ENCODE measurements at regions not wholly inside any gene's neighbourhood (a gene's known extent, or its start where the extent isn't known, plus 50 kb on each side); places are given as distances from the start of the nearest gene placed in this dataset.

GRCh38 chr10:88106366-88106765 lies 242.9 kb downstream of the PTEN start:
- Histone ChIP-seq H3K27ac (peak overlapping the region in 2 of 4 donors; percentile 12 to 35), H3K36me3 (no peaks in the 10 kb centered on the region), H3K4me3 (no peak overlapping the region), H3K4me1 (peaks cover 0 to 5% (median 0%) of the 10 kb centered on the region in 4 donors), H3K27me3 (no peaks in the 10 kb centered on the region), H3K9me3 (no peaks in the 10 kb centered on the region)
- TF ChIP-seq POLR2A (IDR thresholded peaks at IDR 0.05): no peak
- no peak for TF ChIP-seq CTCF (IDR thresholded peaks at IDR 0.05)
- DNase-seq: no peak

- peak overlapping the region in 1 of 4 donors; percentile 65 for H3K27ac ChIP-seq
- no peaks in the 10 kb centered on the region for H3K36me3 ChIP-seq
- no peaks in the 10 kb centered on the region for H3K27me3 ChIP-seq
- H3K9me3 ChIP-seq: no peaks in the 10 kb centered on the region
- no peak overlapping the region for H3K4me3 ChIP-seq
- TF ChIP-seq POLR2A (IDR thresholded peaks at IDR 0.05) (no peak), CTCF (IDR thresholded peaks at IDR 0.05) (no peak)
- DNase-seq: no peak
- H3K4me1 ChIP-seq: peaks cover 0 to 5% (median 0%) of the 10 kb centered on the region in 4 donors
These were observed 244.1 kb downstream of the PTEN start for GRCh38 chr10:88107296-88108097.

- DNase-seq: peak in 2 of 3 donors; percentile 72 to 73
- no peaks in the 10 kb centered on the region for H3K9me3 ChIP-seq
- H3K36me3 ChIP-seq: no peaks in the 10 kb centered on the region
- H3K4me3 ChIP-seq: no peak overlapping the region
- peaks cover 0 to 8% (median 0%) of the 10 kb centered on the region in 4 donors for H3K4me1 ChIP-seq
- TF ChIP-seq CTCF (IDR thresholded peaks at IDR 0.05) (peak in 1 of 6 experiments; percentile 16), POLR2A (IDR thresholded peaks at IDR 0.05) (no peak)
- H3K27me3 ChIP-seq: no peaks in the 10 kb centered on the region
- peak overlapping the region in 1 of 4 donors; percentile 65 for H3K27ac ChIP-seq
These were observed 244.7 kb downstream of the PTEN start for GRCh38 chr10:88108115-88108610.

GRCh38 chr10:88110355-88110754 lies 246.9 kb downstream of the PTEN start:
- no peak overlapping the region for H3K27ac ChIP-seq
- no peaks in the 10 kb centered on the region for H3K27me3 ChIP-seq
- H3K4me3 ChIP-seq: no peak overlapping the region
- H3K4me1 ChIP-seq: peaks cover 0 to 8% (median 0%) of the 10 kb centered on the region in 4 donors
- TF ChIP-seq CTCF (IDR thresholded peaks at IDR 0.05) (no peak), POLR2A (IDR thresholded peaks at IDR 0.05) (no peak)
- H3K36me3 ChIP-seq: no peaks in the 10 kb centered on the region
- no peak for DNase-seq
- no peaks in the 10 kb centered on the region for H3K9me3 ChIP-seq

GRCh38 chr10:88110822-88111221 lies 247.4 kb downstream of the PTEN start:
- no peak overlapping the region for H3K27ac ChIP-seq
- no peak overlapping the region for H3K4me3 ChIP-seq
- peaks cover 0 to 8% (median 0%) of the 10 kb centered on the region in 4 donors for H3K4me1 ChIP-seq
- H3K27me3 ChIP-seq: no peaks in the 10 kb centered on the region
- DNase-seq: no peak
- TF ChIP-seq CTCF (IDR thresholded peaks at IDR 0.05): no peak
- TF ChIP-seq POLR2A (IDR thresholded peaks at IDR 0.05): no peak
- no peaks in the 10 kb centered on the region for H3K36me3 ChIP-seq
- H3K9me3 ChIP-seq: no peaks in the 10 kb centered on the region

Measured in Peyer's patch (tissue), 4 donors.